ENCODE measurements at regions not wholly inside any gene's neighbourhood (a gene's known extent, or its start where the extent isn't known, plus 50 kb on each side); places are given as distances from the start of the nearest gene placed in this dataset.

GRCh38 chr2:134109725-134110124 lies 144.1 kb upstream of the MGAT5 start:
- H3K9me3 ChIP-seq: no peaks in the 10 kb centered on the region
- DNase-seq (no peak), ATAC-seq (no peak)
- TF ChIP-seq CTCF (IDR thresholded peaks at IDR 0.05) (no peak), POLR2A (IDR thresholded peaks at IDR 0.05) (no peak)
- WGBS (ENCODE audit: insufficient coverage, low coverage, low lambda C conversion rate, missing lambda C conversion rate): 78% methylated on average over 4 of the region's 13 CpGs
- no peak overlapping the region for H3K4me3 ChIP-seq
- no peak overlapping the region for H3K27ac ChIP-seq
- no peaks in the 10 kb centered on the region for H3K27me3 ChIP-seq
- intact Hi-C loops (cut with DNase I): no loop called here
- no peaks in the 10 kb centered on the region for H3K4me1 ChIP-seq
- H3K36me3 ChIP-seq: no peaks in the 10 kb centered on the region

GRCh38 chr2:134110532-134110931 lies 143.3 kb upstream of the MGAT5 start:
- no peaks in the 10 kb centered on the region for H3K4me1 ChIP-seq
- no peaks in the 10 kb centered on the region for H3K27me3 ChIP-seq
- WGBS (ENCODE audit: insufficient coverage, low coverage, low lambda C conversion rate, missing lambda C conversion rate): 72% methylated on average over 3 of the region's 3 CpGs
- no peak for ATAC-seq
- no peaks in the 10 kb centered on the region for H3K9me3 ChIP-seq
- H3K4me3 ChIP-seq: no peak overlapping the region
- intact Hi-C loops (cut with DNase I): no loop called here
- TF ChIP-seq POLR2A (IDR thresholded peaks at IDR 0.05) (no peak), CTCF (IDR thresholded peaks at IDR 0.05) (no peak)
- H3K27ac ChIP-seq: no peak overlapping the region
- no peaks in the 10 kb centered on the region for H3K36me3 ChIP-seq
- DNase-seq: no peak

GRCh38 chr2:134117676-134118075 lies 136.2 kb upstream of the MGAT5 start:
- Histone ChIP-seq H3K4me3 (no peak overlapping the region), H3K27ac (no peak overlapping the region), H3K9me3 (no peaks in the 10 kb centered on the region), H3K4me1 (peaks cover 0 to 6% (median 0%) of the 10 kb centered on the region in 4 donors), H3K27me3 (no peaks in the 10 kb centered on the region), H3K36me3 (no peaks in the 10 kb centered on the region)
- 20% methylated on average over 2 of the region's 2 CpGs for WGBS (ENCODE audit: insufficient coverage, low coverage, low lambda C conversion rate, missing lambda C conversion rate)
- no peak for TF ChIP-seq CTCF (IDR thresholded peaks at IDR 0.05)
- TF ChIP-seq POLR2A (IDR thresholded peaks at IDR 0.05): no peak
- ATAC-seq: no peak
- no peak for DNase-seq
- intact Hi-C loops (cut with DNase I): no loop called here

GRCh38 chr2:134118279-134119116 lies 135.4 kb upstream of the MGAT5 start:
- ATAC-seq (peak; percentile 59 to 71 (median 70)), DNase-seq (peak; percentile 79 to 87 (median 80))
- WGBS (ENCODE audit: insufficient coverage, low coverage, low lambda C conversion rate, missing lambda C conversion rate): 23% methylated on average over 8 of the region's 8 CpGs
- Histone ChIP-seq H3K36me3 (no peaks in the 10 kb centered on the region), H3K4me1 (peaks cover 0 to 10% (median 3%) of the 10 kb centered on the region in 4 donors), H3K27ac (peak overlapping the region in 1 of 3 donors; percentile 28), H3K9me3 (no peaks in the 10 kb centered on the region), H3K4me3 (no peak overlapping the region), H3K27me3 (no peaks in the 10 kb centered on the region)
- intact Hi-C loops (cut with DNase I): no loop called here
- no peak for TF ChIP-seq POLR2A (IDR thresholded peaks at IDR 0.05)
- TF ChIP-seq CTCF (IDR thresholded peaks at IDR 0.05): peak; percentile 78 to 91 (median 86)

Measured in right lobe of liver (tissue), 6 donors.